ENCODE measurements at regions not wholly inside any gene's neighbourhood (a gene's known extent, or its start where the extent isn't known, plus 50 kb on each side); places are given as distances from the start of the nearest gene placed in this dataset.

DNA sequence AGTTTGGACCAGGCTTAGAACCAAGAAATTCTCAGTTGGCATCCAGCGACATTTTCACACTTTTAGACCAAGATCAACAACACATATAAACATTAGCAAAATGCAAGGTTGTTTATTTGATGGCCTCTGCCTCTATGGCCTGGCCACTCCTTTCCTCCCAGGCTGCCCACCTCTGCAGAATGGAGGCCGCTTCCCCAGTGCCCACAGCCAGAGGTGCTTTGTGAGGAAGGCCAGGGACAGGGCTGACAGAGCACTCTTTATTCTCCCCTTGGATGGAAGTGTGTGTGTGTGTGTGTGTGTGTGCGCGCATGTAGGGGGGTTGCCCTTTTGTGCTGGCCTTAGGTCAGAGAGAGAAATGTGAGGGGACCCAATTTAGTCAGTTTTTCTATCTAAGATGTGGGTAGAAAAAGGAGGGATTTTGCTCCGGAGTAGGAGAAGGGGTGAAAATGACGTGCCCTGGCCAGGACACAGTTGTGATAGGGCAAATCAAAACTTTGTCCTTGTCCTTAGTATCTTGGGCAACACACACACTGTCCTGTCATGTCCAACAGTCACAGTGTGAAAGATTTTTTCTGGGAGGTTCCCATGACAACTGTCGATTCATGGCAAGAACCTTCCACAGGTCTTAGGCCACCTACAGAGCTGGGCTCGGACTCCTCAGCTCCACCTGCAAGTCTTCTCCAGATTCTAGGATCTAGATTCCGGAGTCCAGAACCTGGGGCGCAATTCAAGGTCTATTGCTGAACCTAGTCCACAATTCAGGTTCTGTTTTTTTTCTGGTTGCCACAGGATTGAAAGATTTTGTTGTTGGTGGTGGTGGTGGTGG is 104.9 kb upstream of the SLC2A1 start:
- intact Hi-C loops (cut with micrococcal nuclease) = no loop called here
- no peaks in the 10 kb centered on the region for H3K79me2 ChIP-seq (ENCODE audit: insufficient read depth, low read length)
- no peaks in the 10 kb centered on the region for H3K36me3 ChIP-seq (ENCODE audit: control insufficient read depth in 1 of 2, insufficient read depth in 2 of 2, low read length in 2 of 2)
- no peaks in the 10 kb centered on the region for H3K9me3 ChIP-seq (ENCODE audit: control insufficient read depth in 1 of 2, insufficient read depth in 1 of 2, low read depth in 1 of 2, low read length in 2 of 2)
- no peaks in the 10 kb centered on the region for H4K20me1 ChIP-seq (ENCODE audit: insufficient read depth)
- no peaks in the 10 kb centered on the region for H3K9me2 ChIP-seq (ENCODE audit: insufficient read depth)
- H3K4me1 ChIP-seq (ENCODE audit: control insufficient read depth in 1 of 2, insufficient read depth in 2 of 2, low read length in 2 of 2) = no peaks in the 10 kb centered on the region
- no TSS peak for BruUV-seq (replicated peaks)
- no peak for ATAC-seq
- no peak overlapping the region for H3K4me3 ChIP-seq (replicated peaks in 1 of 2; ENCODE audit: low read depth in 1 of 2, low read length in 2 of 2)
- DNase-seq (ENCODE audit: low read depth, low spot score) = no peak
- H3K27ac ChIP-seq (ENCODE audit: low read depth, low read length) = no peak overlapping the region
- ChIA-PET CTCF (interaction anchor here (2.3 kb wide), 1 partner anchor 10 kb away, joined by 13 read pairs; no protein-coding TSS in a partner anchor), POLR2A (no interaction called here), RAD21 (ENCODE audit: low non-redundant PET in 1 of 2, low total read pairs in 2 of 2, uncharacterized antibody in 2 of 2, unreplicated experiment in 2 of 2) (interaction anchor here in 1 of 2 experiments (1.6 kb wide), 1 partner anchor 10 kb away, joined by 5 read pairs; no protein-coding TSS in a partner anchor)
- no peaks in the 10 kb centered on the region for H3K27me3 ChIP-seq (ENCODE audit: insufficient read depth, low read length)
- no peak overlapping the region for H2AFZ ChIP-seq (ENCODE audit: low read depth, low read length, poor library complexity, severe bottlenecking)
- TF ChIP-seq CEBPB (IDR thresholded peaks at IDR 0.05; ENCODE audit: low read depth) = no peak
- TF ChIP-seq EGR1 (IDR thresholded peaks at IDR 0.05; ENCODE audit: low read depth) = no peak
- TF ChIP-seq, protein P1, sequence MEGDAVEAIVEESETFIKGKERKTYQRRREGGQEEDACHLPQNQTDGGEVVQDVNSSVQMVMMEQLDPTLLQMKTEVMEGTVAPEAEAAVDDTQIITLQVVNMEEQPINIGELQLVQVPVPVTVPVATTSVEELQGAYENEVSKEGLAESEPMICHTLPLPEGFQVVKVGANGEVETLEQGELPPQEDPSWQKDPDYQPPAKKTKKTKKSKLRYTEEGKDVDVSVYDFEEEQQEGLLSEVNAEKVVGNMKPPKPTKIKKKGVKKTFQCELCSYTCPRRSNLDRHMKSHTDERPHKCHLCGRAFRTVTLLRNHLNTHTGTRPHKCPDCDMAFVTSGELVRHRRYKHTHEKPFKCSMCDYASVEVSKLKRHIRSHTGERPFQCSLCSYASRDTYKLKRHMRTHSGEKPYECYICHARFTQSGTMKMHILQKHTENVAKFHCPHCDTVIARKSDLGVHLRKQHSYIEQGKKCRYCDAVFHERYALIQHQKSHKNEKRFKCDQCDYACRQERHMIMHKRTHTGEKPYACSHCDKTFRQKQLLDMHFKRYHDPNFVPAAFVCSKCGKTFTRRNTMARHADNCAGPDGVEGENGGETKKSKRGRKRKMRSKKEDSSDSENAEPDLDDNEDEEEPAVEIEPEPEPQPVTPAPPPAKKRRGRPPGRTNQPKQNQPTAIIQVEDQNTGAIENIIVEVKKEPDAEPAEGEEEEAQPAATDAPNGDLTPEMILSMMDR (IDR thresholded peaks at IDR 0.05 in 2 of 3, conservative IDR thresholded peaks at IDR 0.05 in 1 of 3; ENCODE audit: borderline replicate concordance in 1 of 3, insufficient read depth in 1 of 3, low read depth in 2 of 3, low read length in 2 of 3) = no peak
- TF ChIP-seq YY1 (IDR thresholded peaks at IDR 0.05; ENCODE audit: extremely low read depth, insufficient replicate concordance, low read depth, low read length) = no peak
- no peak for TF ChIP-seq SP1 (IDR thresholded peaks at IDR 0.05; ENCODE audit: low read depth)
- no peak for TF ChIP-seq ZNF274 (IDR thresholded peaks at IDR 0.05; ENCODE audit: low read depth, low read length)
- TF ChIP-seq SIN3A (IDR thresholded peaks at IDR 0.05; ENCODE audit: low read depth) = no peak
- TF ChIP-seq RAD21 (IDR thresholded peaks at IDR 0.05; ENCODE audit: low read depth) = no peak
- TF ChIP-seq TCF7L2 (IDR thresholded peaks at IDR 0.05; ENCODE audit: borderline replicate concordance, extremely low read depth, insufficient read depth, insufficient read length) = no peak
- TF ChIP-seq, protein P2, sequence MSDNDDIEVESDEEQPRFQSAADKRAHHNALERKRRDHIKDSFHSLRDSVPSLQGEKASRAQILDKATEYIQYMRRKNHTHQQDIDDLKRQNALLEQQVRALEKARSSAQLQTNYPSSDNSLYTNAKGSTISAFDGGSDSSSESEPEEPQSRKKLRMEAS (IDR thresholded peaks at IDR 0.05) = no peak
- TF ChIP-seq POLR2AphosphoS5 (IDR thresholded peaks at IDR 0.05; ENCODE audit: low read depth, low read length) = no peak
- no peak for TF ChIP-seq CBX3 (IDR thresholded peaks at IDR 0.05; ENCODE audit: low read depth)
- TF ChIP-seq, protein P3, sequence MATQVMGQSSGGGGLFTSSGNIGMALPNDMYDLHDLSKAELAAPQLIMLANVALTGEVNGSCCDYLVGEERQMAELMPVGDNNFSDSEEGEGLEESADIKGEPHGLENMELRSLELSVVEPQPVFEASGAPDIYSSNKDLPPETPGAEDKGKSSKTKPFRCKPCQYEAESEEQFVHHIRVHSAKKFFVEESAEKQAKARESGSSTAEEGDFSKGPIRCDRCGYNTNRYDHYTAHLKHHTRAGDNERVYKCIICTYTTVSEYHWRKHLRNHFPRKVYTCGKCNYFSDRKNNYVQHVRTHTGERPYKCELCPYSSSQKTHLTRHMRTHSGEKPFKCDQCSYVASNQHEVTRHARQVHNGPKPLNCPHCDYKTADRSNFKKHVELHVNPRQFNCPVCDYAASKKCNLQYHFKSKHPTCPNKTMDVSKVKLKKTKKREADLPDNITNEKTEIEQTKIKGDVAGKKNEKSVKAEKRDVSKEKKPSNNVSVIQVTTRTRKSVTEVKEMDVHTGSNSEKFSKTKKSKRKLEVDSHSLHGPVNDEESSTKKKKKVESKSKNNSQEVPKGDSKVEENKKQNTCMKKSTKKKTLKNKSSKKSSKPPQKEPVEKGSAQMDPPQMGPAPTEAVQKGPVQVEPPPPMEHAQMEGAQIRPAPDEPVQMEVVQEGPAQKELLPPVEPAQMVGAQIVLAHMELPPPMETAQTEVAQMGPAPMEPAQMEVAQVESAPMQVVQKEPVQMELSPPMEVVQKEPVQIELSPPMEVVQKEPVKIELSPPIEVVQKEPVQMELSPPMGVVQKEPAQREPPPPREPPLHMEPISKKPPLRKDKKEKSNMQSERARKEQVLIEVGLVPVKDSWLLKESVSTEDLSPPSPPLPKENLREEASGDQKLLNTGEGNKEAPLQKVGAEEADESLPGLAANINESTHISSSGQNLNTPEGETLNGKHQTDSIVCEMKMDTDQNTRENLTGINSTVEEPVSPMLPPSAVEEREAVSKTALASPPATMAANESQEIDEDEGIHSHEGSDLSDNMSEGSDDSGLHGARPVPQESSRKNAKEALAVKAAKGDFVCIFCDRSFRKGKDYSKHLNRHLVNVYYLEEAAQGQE (IDR thresholded peaks at IDR 0.05; ENCODE audit: low read depth) = no peak
- TF ChIP-seq, protein P4, sequence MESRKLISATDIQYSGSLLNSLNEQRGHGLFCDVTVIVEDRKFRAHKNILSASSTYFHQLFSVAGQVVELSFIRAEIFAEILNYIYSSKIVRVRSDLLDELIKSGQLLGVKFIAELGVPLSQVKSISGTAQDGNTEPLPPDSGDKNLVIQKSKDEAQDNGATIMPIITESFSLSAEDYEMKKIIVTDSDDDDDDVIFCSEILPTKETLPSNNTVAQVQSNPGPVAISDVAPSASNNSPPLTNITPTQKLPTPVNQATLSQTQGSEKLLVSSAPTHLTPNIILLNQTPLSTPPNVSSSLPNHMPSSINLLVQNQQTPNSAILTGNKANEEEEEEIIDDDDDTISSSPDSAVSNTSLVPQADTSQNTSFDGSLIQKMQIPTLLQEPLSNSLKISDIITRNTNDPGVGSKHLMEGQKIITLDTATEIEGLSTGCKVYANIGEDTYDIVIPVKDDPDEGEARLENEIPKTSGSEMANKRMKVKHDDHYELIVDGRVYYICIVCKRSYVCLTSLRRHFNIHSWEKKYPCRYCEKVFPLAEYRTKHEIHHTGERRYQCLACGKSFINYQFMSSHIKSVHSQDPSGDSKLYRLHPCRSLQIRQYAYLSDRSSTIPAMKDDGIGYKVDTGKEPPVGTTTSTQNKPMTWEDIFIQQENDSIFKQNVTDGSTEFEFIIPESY (IDR thresholded peaks at IDR 0.05; ENCODE audit: extremely low read depth, insufficient replicate concordance, low read length) = no peak
- TF ChIP-seq POLR2A (IDR thresholded peaks at IDR 0.05; ENCODE audit: borderline replicate concordance, extremely low read depth, insufficient read depth, insufficient read length) = no peak
- no peak for TF ChIP-seq EZH2 (IDR thresholded peaks at IDR 0.05)
- TF ChIP-seq SRF (IDR thresholded peaks at IDR 0.05; ENCODE audit: low read depth) = no peak
- no peak for TF ChIP-seq EZH2phosphoT487 (IDR thresholded peaks at IDR 0.05; ENCODE audit: borderline replicate concordance)
- no peak overlapping the region for H3K9ac ChIP-seq (ENCODE audit: low read length)
- no peak overlapping the region for H3K4me2 ChIP-seq (ENCODE audit: low read length)

All from HCT116 (cell line).